ENCODE measurements at regions not wholly inside any gene's neighbourhood (a gene's known extent, or its start where the extent isn't known, plus 50 kb on each side); places are given as distances from the start of the nearest gene placed in this dataset.

- DNase-seq (ENCODE audit: low read depth in 2 of 2) = no peak
Measured at GRCh38 chr6:14731611-14732010, 514.3 kb upstream of the JARID2 start.

DNA sequence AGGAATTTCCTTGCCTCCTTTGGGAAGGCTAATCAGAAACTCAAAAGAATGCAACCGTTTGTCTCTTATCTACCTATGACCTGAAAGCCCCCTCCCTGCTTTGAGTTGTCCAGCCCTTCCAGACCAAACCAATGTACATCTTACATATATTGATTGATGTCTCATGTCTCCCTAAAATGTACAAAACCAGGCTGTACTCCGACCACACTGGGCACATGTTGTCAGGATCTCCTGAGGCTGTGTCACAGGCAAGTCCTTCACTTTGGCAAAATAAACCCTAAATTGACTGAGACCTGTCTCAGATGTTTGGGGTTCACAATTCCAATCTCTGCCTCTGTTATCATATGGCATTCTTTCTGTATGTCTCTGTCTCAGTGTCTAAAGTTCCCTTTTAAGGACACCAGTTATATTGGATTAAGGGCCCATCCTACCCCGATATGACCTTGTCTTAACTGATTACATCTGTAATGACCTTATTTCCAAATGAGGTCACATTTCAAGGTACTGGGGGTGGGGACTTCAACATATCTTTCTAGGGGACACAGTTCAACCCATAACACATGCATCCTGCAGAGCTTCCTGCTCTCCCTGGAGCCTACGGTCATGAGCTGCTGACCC, 513.5 kb upstream of the JARID2 start:
- DNase-seq (ENCODE audit: low read depth in 2 of 2) = no peak

- peak; percentile 28 to 60 for DNase-seq (ENCODE audit: low read depth in 2 of 2)
Measured at GRCh38 chr6:14732844-14733757, 512.8 kb upstream of the JARID2 start.

DNA sequence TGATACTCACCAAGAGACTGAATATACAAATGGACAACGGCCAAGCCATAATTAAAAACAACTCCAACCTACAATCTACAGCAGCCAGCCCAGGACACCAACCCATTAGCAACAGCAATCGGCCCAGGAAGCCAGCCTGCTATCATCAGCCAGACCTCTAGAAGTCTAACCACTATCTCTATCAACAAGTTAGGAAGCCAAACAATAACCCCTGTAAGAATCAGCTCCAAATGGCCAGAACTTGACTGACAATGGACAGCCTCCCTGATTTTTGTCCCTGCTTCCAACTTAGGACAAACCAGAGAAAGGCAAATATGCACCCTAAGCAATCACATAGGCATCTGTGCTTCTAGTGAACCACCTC, 511.8 kb upstream of the JARID2 start:
- no peak for DNase-seq (ENCODE audit: low read depth in 2 of 2)

- no peak for DNase-seq (ENCODE audit: low read depth in 2 of 2)
Measured at GRCh38 chr6:14734416-14735340, 511.2 kb upstream of the JARID2 start.

DNA sequence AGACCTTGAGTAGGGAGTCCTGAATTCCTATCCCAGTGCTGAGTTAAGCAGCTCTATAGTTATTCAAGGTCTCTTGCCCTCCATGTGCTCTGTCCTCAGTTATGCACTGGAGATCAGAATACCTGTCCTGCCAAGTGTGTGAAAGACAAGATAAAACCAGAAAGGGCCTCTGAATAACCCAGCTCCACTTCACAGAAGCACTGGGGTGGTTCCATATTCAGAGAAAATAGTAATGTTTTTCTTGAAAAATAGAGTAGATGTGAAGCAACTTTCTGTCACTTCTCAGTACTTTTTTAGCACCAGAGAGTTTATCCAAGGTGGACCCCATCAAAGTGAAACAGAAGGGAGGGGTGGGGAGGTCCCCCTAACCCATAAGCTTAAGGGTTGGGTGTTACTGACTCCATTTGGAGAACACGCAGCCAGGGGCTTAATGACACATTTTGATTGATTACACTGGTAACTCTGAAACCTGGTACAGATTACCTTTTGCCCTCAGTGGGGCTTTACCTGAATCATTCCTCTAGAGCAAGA, 509.8 kb upstream of the JARID2 start:
- no peak for DNase-seq (ENCODE audit: low read depth in 2 of 2)

- no peak for DNase-seq (ENCODE audit: low read depth in 2 of 2)
Measured at GRCh38 chr6:14736554-14736953, 509.3 kb upstream of the JARID2 start.

- DNase-seq (ENCODE audit: low read depth in 2 of 2) = no peak
Measured at GRCh38 chr6:14738497-14738896, 507.4 kb upstream of the JARID2 start.

DNA sequence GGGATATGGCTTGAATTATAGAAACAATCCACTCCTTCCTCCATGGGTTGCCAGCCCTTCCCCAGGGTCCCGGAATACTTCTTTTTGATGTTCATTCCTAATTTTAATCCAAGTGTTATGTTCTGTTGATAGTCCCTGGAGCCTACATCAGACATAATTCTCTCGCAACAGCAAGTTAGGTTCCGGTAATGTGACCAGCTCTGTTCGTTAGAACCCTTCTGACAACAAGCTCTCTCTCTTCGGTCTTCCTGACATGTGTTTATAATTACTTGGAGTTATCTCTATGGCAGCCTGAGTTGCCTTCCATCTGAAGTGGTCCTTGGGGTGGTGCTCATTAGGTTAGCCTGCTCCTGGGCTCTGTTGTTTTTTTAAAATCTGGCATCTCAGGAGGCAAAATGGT, 506.9 kb upstream of the JARID2 start:
- DNase-seq (ENCODE audit: low read depth in 2 of 2) = no peak

DNA sequence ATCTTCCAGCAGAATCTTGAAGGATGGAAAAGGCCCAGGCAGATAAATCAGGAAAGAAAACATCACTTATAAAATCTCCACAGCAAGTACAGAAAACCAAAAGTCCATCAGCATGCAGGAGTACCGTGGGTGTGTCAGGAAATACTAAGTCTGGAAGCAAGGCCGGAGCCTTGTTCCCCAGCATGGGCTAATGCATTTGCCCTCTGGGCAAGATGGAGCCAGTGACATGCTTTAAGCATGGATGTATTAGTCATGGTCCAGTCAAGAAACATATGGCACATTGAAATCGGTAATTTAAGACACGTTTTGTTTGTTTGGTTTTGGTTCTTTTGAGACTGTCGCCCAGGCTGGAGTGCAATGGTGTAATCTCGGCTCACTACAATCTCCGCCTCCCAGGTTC, 506.0 kb upstream of the JARID2 start:
- no peak for DNase-seq (ENCODE audit: low read depth in 2 of 2)

DNA sequence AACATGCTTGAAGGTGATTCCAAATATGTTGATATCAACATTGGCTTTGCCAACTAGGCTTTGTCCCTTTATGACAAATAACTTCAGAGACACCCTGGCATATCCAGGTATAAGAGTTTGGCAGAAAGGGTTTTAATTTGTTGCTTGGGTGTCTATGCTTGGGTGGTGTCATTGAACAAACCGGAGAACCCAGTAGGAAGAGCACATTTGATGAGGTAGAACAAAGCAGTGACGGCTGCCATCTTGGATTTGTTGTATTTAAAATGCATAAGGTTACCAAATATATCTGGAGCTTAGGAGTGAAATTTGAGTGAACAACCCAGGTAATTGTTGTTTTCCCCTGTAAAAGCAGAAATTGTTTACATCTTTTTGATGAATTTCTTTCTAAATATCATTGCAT, 503.7 kb upstream of the JARID2 start:
- no peak for DNase-seq (ENCODE audit: low read depth in 2 of 2)

GRCh38 chr6:14742680-14743079, 503.2 kb upstream of the JARID2 start:
- DNase-seq (ENCODE audit: low read depth in 2 of 2) = no peak

DNA sequence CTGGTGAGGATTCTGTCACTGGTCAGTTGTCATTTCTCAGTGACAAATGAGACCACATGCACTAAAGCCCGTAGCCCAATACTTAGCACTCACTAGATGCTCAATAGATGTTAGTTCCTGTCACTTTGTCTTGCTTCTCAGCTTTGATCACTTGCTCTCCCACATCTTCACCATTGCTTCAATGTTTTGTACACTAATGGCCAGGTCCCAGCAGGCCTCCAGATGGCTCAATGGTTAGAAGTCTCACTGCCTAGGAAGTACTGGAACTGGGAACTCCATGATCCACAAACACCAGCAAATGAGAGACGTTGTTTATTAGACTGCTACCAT, 502.8 kb upstream of the JARID2 start:
- DNase-seq (ENCODE audit: low read depth in 2 of 2) = no peak

DNA sequence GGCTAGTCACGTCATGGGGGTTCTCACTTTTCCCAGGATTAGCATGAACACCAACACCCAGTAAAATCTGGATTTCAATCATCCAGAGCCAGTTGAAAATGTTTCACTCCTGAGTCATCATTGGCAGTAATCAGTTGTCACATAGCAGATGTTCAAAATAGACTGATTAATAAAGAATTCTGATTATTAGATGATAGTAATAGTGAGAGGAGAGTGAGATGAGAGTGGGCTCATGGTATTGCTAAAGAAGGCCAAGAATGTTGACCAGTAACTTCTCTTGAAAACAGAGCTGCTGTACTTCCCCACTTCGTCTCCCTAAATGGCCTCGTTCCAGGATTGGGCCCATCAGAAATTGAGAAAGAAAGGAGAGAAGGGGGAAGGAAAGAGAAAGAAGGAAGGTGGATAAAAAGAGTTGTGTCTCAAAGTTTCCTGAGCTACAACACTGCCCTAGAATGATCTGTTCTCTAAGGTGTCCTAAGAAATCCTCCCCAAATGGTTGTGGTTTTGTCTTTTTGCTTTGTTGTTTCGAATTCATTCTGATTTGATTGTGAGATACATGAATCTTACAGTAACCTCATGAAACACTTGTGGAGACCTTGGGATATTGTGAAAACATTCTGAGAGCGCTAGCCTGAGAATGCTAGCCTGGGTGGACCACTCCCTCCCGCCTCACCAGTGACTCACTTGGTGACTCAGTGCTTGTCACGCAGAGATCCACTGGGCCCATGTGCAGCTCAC, 502.2 kb upstream of the JARID2 start:
- DNase-seq (ENCODE audit: low read depth in 2 of 2) = peak; percentile 66 to 78

DNA sequence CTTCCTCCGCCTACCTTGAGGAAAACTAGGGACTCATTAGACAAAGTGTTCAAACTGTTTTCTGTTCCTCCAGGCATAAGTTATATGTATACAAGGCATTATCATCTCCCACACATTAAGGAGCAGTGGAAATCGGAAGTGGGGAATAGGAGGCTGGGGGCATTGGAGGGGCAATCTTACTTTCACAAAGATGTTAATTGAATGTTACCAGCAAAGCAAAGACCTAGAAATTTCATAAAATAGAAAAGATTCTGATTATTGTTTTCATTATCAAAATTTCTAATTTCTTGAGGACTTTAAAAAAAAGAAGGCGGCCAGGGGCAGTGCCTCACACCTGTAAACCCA, 501.7 kb upstream of the JARID2 start:
- no peak for DNase-seq (ENCODE audit: low read depth in 2 of 2)

GRCh38 chr6:14746139-14746837, 499.6 kb upstream of the JARID2 start:
- no peak for DNase-seq (ENCODE audit: low read depth in 2 of 2)

- DNase-seq (ENCODE audit: low read depth in 2 of 2) = no peak
Measured at GRCh38 chr6:14747881-14748520, 497.9 kb upstream of the JARID2 start.

GRCh38 chr6:14748679-14749078, 497.2 kb upstream of the JARID2 start:
- no peak for DNase-seq (ENCODE audit: low read depth in 2 of 2)

DNA sequence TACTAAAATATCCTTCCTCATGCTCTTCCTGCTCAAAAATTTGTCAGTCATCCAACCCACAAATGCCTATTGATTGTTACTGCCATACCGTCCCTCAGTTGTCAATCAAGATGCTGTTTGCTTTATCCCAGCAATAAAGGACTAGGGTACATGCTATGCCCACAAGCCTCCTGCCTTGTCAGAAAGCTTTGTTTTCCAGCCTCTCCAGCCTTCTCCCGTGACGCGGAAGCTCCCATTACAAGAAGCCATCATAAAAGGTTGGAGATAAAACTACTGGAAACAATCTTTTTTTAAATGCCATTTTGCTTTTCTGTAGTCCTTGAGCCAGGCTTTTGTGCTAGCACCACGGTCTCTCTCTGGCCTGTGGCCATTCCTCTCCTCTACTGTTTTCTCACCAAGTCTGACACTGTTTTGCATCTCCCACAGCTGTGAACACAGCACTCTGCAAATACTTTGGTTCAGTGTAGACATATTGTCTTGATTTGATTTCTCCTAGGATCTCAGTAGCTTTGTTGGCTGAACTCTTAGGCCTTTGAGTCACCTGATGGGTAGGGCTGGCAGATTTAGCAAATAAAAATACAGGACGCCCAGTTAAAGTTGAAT, 495.7 kb upstream of the JARID2 start:
- no peak for DNase-seq (ENCODE audit: low read depth in 2 of 2)

- no peak for DNase-seq (ENCODE audit: low read depth in 2 of 2)
Measured at GRCh38 chr6:14751645-14752175, 494.2 kb upstream of the JARID2 start.

Measured in stimulated activated CD8-positive, alpha-beta memory T cell treated with anti-CD3 and anti-CD28 coated beads, Interleukin-15, amount 100 ng/mL, for 4 hours (primary cell).